H1 (cell line): ENCODE measurements at regions not wholly inside any gene's neighbourhood (a gene's known extent, or its start where the extent isn't known, plus 50 kb on each side); places are given as distances from the start of the nearest gene placed in this dataset.

Experiments
- CTCF ChIA-PET: fragments of 300-600 bp; sonication (Branson Sonifier 250); formaldehyde crosslinking; loops from one replicate; lab custom pipeline; 2021; ENCODE audit not compliant: partially characterized antibody; lab: Charles Lee
- POLR2A ChIA-PET: fragments of 300-600 bp; sonication (Branson Sonifier 250); formaldehyde crosslinking; loops from one replicate; lab custom pipeline; 2021; ENCODE audit warnings: inconsistent platforms; ENCODE audit not compliant: partially characterized antibody; lab: Charles Lee
- DNase-seq, 2 experiments: peaks; one replicate each; pipeline versions ENCODE4 v3.0.0 to v3.0.0-alpha.2; 2010 to 2022; ENCODE audit warnings: low spot score in 2 of 2, low read depth in 1 of 2, mixed read lengths in 1 of 2
- FAIRE-seq: peaks from 2 replicates; lab custom pipeline; 2011; peaks lifted over from hg19 to GRCh38; lab: Jason Lieb, UNC
- H2AFZ ChIP-seq: 2 replicates; pipeline ENCODE4 v1.8.1; 2012; ENCODE audit warnings: low read length, inconsistent platforms
- H2AK5ac ChIP-seq: 2 replicates; pipeline ENCODE4 v1.6.1; 2013; ENCODE audit warnings: low read depth, low read length
- H2BK120ac ChIP-seq: replicated peaks from 2 replicates; pipeline ENCODE3; 2013; ENCODE audit warnings: low read depth, low read length, inconsistent platforms
- H2BK12ac ChIP-seq: 2 replicates; pipeline ENCODE4 v1.6.1; 2013; ENCODE audit warnings: low read depth, low read length
- H2BK15ac ChIP-seq: 2 replicates; pipeline ENCODE4 v1.6.1; 2013; ENCODE audit warnings: low read length
- H2BK20ac ChIP-seq: 2 replicates; pipeline ENCODE4 v1.6.1; 2013; ENCODE audit warnings: low read length
- H2BK5ac ChIP-seq: 2 replicates; pipeline ENCODE4 v1.6.1; 2013; ENCODE audit warnings: low read depth, low read length
- H3K14ac ChIP-seq: 2 replicates; pipeline ENCODE4 v1.6.1; 2013; ENCODE audit warnings: inconsistent platforms; ENCODE audit not compliant: insufficient read length
- H3K18ac ChIP-seq: 2 replicates; pipeline ENCODE4 v1.6.1; 2013; ENCODE audit warnings: low read length; ENCODE audit errors: extremely low read depth
- H3K23ac ChIP-seq: 2 replicates; pipeline ENCODE4 v1.6.1; 2013; ENCODE audit warnings: inconsistent platforms; ENCODE audit not compliant: insufficient read length
- H3K23me2 ChIP-seq: 2 replicates; pipeline ENCODE4 v1.6.1; 2013; ENCODE audit warnings: low read depth, low read length
- H3K27ac ChIP-seq: 2 replicates; pipeline ENCODE4 v1.6.1; 2011; ENCODE audit warnings: low read depth, low read length, inconsistent platforms
- H3K27me3 ChIP-seq, 4 experiments: replicated peaks in 1 of 4; 1 replicate in 1 of 4; 2 replicates in 3 of 4; pipeline versions ENCODE4 v1.6.1 to v1.8.1; 2011 to 2013; ENCODE audit warnings: low read length in 3 of 4, mild to moderate bottlenecking in 3 of 4, inconsistent platforms in 2 of 4, mixed read lengths in 2 of 4, moderate library complexity in 1 of 4; ENCODE audit not compliant: control insufficient read depth in 3 of 4, insufficient read depth in 3 of 4; ENCODE audit errors: extremely low read depth in 1 of 4
- H3K36me3 ChIP-seq, 4 experiments: 2 replicates each; pipeline versions ENCODE4 v1.6.1 to v1.8.1; 2011 to 2013; ENCODE audit warnings: mild to moderate bottlenecking in 4 of 4, low read length in 3 of 4, moderate library complexity in 2 of 4, control low read depth in 1 of 4, inconsistent platforms in 1 of 4; ENCODE audit not compliant: insufficient read depth in 4 of 4, control insufficient read depth in 2 of 4
- H3K4ac ChIP-seq: replicated peaks from 2 replicates; pipeline ENCODE3; 2013; ENCODE audit warnings: low read length, low read depth, mixed read lengths, inconsistent platforms; ENCODE audit not compliant: insufficient read length
- H3K4me1 ChIP-seq, 4 experiments: replicated peaks in 1 of 4; 1 replicate in 1 of 4; 2 replicates in 3 of 4; pipeline versions ENCODE4 v1.6.1 to v1.8.1; 2011 to 2013; ENCODE audit warnings: low read length in 3 of 4, inconsistent platforms in 2 of 4, mixed read lengths in 1 of 4; ENCODE audit not compliant: insufficient read depth in 4 of 4, control insufficient read depth in 3 of 4
- H3K4me2 ChIP-seq, 2 experiments: 2 replicates each; pipeline versions ENCODE4 v1.6.1 to v1.8.1; 2011 to 2013; ENCODE audit warnings: low read depth in 2 of 2, low read length in 2 of 2, control low read depth in 1 of 2, inconsistent platforms in 1 of 2, mild to moderate bottlenecking in 1 of 2; ENCODE audit not compliant: insufficient read depth in 1 of 2
- H3K4me3 ChIP-seq, 4 experiments: fragments of 200-600, 300-600 bp in 1 of 4; sonication (generic), shearing (Covaris generic), sonication (Bioruptor Twin) in 1 of 4; 2 replicates each; pipeline versions ENCODE4 v1.5.1 to v1.8.1; 2011 to 2016; ENCODE audit warnings: low read length in 4 of 4, low read depth in 3 of 4, control low read depth in 2 of 4, inconsistent platforms in 2 of 4, mild to moderate bottlenecking in 2 of 4, mixed read lengths in 1 of 4, moderate library complexity in 1 of 4; ENCODE audit not compliant: insufficient read depth in 2 of 4; ENCODE audit errors: extremely low read depth in 1 of 4
- H3K56ac ChIP-seq: replicated peaks from 2 replicates; pipeline ENCODE3; 2013; ENCODE audit warnings: low read depth, mild to moderate bottlenecking, mixed read lengths, low read length, inconsistent platforms; ENCODE audit not compliant: insufficient read length
- H3K79me1 ChIP-seq: 2 replicates; pipeline ENCODE4 v1.6.1; 2013; ENCODE audit warnings: low read depth, low read length, control low read depth
- H3K79me2 ChIP-seq, 2 experiments: 2 replicates each; pipeline versions ENCODE4 v1.6.1 to v1.8.1; 2012 to 2013; ENCODE audit warnings: low read length in 2 of 2, mild to moderate bottlenecking in 2 of 2, inconsistent platforms in 1 of 2; ENCODE audit not compliant: insufficient read depth in 2 of 2, control insufficient read depth in 1 of 2
- H3K9ac ChIP-seq, 4 experiments: replicated peaks in 1 of 4; 1 replicate in 1 of 4; 2 replicates in 3 of 4; pipeline versions ENCODE4 v1.6.1 to v1.8.1; 2011 to 2013; ENCODE audit warnings: low read depth in 3 of 4, low read length in 3 of 4, control low read depth in 2 of 4, mild to moderate bottlenecking in 2 of 4, moderate library complexity in 2 of 4, inconsistent platforms in 1 of 4; ENCODE audit errors: extremely low read depth in 1 of 4
- H3K9me3 ChIP-seq, 2 experiments: 2 replicates each; pipeline versions ENCODE4 v1.6.1 to v1.8.1; 2012 to 2013; ENCODE audit warnings: mild to moderate bottlenecking in 2 of 2, moderate library complexity in 2 of 2, control low read depth in 1 of 2, inconsistent platforms in 1 of 2, low read depth in 1 of 2, low read length in 1 of 2, mixed read lengths in 1 of 2; ENCODE audit not compliant: insufficient read depth in 2 of 2
- H4K20me1 ChIP-seq, 2 experiments: replicated peaks in 1 of 2; 2 replicates each; pipeline versions ENCODE3 to v1.8.1; 2011 to 2013; ENCODE audit warnings: inconsistent platforms in 2 of 2, low read length in 2 of 2, mild to moderate bottlenecking in 1 of 2; ENCODE audit not compliant: insufficient read depth in 2 of 2, control insufficient read depth in 1 of 2
- H4K5ac ChIP-seq: 2 replicates; pipeline ENCODE4 v1.6.1; 2013; ENCODE audit warnings: low read length, low read depth, mixed read lengths, inconsistent platforms; ENCODE audit not compliant: insufficient read length
- H4K8ac ChIP-seq: 2 replicates; pipeline ENCODE4 v1.8.0; 2013; ENCODE audit warnings: mild to moderate bottlenecking, moderate library complexity, low read length, inconsistent platforms; ENCODE audit not compliant: insufficient read depth; ENCODE audit errors: extremely low read depth
- H4K91ac ChIP-seq: replicated peaks from 2 replicates; pipeline ENCODE3; 2013; ENCODE audit warnings: low read length, mixed read lengths, inconsistent platforms; ENCODE audit not compliant: insufficient read length
- ASH2L ChIP-seq: fragments of 200-600, 300-600 bp; sonication (generic); IDR thresholded peaks from one replicate; pipeline ENCODE4 v1.7.1; 2017; ENCODE audit warnings: low read length
- BCL11A ChIP-seq, 2 experiments: IDR thresholded peaks; one replicate each; pipeline ENCODE4 v1.6.1; 2011; ENCODE audit warnings: low read depth in 2 of 2, low read length in 2 of 2, mild to moderate bottlenecking in 2 of 2
- EZH2 ChIP-seq: fragments of 200-600 bp; sonication (generic); IDR thresholded peaks from 2 replicates; pipeline ENCODE4 v1.7.1; 2012; ENCODE audit warnings: low read depth, mild to moderate bottlenecking, moderate library complexity, low read length, inconsistent platforms; ENCODE audit not compliant: severe bottlenecking
- FOSL1 ChIP-seq: IDR thresholded peaks from 2 replicates; pipeline ENCODE4 v1.6.1; 2011; ENCODE audit warnings: mild to moderate bottlenecking, low read depth, low read length, moderate library complexity; ENCODE audit not compliant: insufficient read depth
- NRF1 ChIP-seq: IDR thresholded peaks from 2 replicates; pipeline ENCODE4 v1.6.1; 2011; ENCODE audit warnings: mild to moderate bottlenecking, low read depth, low read length, improper control_type of control experiment
- RBBP5 ChIP-seq: IDR thresholded peaks from 2 replicates; pipeline ENCODE4 v1.7.1; 2012; ENCODE audit warnings: low read depth, mild to moderate bottlenecking, inconsistent platforms, low read length, moderate library complexity, borderline replicate concordance
- SAP30 ChIP-seq: fragments of 300-600 bp; sonication (generic); IDR thresholded peaks from 2 replicates; pipeline ENCODE4 v1.7.1; 2012; ENCODE audit warnings: low read length, moderate library complexity, mild to moderate bottlenecking, inconsistent platforms; ENCODE audit not compliant: insufficient read depth, insufficient replicate concordance
- SP4 ChIP-seq: IDR thresholded peaks from 2 replicates; pipeline ENCODE4 v1.6.1; 2012; ENCODE audit warnings: low read length, inconsistent platforms
- SRF ChIP-seq: IDR thresholded peaks from 2 replicates; pipeline ENCODE4 v1.6.1; 2011; ENCODE audit warnings: mild to moderate bottlenecking, low read depth, low read length, moderate library complexity
- TAF1 ChIP-seq: IDR thresholded peaks from 2 replicates; pipeline ENCODE4 v1.6.1; 2011; ENCODE audit warnings: mild to moderate bottlenecking, low read depth, low read length
- TBP ChIP-seq: IDR thresholded peaks from 2 replicates; pipeline ENCODE4 v1.6.1; 2011; ENCODE audit warnings: low read depth, low read length, improper control_type of control experiment
- WGBS, 2 experiments: shearing (Covaris generic) in 1 of 2; methylation state at CpG; one replicate each; pipeline versions ENCODE4 v1.1.6 to v1.1.7; 2013 to 2015; ENCODE audit warnings: low lambda C conversion rate in 2 of 2, mixed read lengths in 2 of 2, inconsistent platforms in 1 of 2, low coverage in 1 of 2, missing lambda C conversion rate in 1 of 2; ENCODE audit not compliant: insufficient replicate concordance in 2 of 2, insufficient coverage in 1 of 2, insufficient read length in 1 of 2; ENCODE audit errors: extremely low coverage in 1 of 2, missing lambda C conversion rate in 1 of 2; 5-methylcytosine and 5-hydroxymethylcytosine counted together

DNA sequence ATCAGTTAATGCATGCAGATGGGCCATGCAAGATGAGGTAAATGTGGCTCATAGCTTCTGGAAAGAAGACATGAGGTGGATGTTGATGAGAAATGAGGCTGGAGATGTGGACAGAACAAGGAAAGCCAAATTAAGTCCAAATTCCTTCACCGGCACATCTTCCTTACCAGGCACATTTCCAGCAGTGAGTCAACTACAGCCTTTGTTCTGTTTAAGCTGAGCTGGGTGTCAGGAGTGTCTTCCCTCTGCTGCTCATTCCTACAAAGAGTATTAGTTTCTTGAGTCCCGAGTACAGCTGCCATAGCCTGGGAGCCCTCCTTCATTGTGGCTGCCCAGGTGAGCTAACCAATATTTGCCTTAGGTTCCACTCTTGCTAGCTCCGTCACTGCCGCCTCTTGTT lies 945.0 kb downstream of the SLC4A3 start:
- no peaks in the 10 kb centered on the region for H3K79me2 ChIP-seq
- H4K91ac ChIP-seq = no peak overlapping the region
- H2BK15ac ChIP-seq = no peak overlapping the region
- POLR2A ChIA-PET = no interaction called here
- H3K27me3 ChIP-seq = no peaks in the 10 kb centered on the region
- H3K79me1 ChIP-seq = no peaks in the 10 kb centered on the region
- WGBS, 2 experiments = 98% methylated on average over 4 of the region's 4 CpGs; no CpG with 5 or more reads in 1 of the 2 experiments
- no peak overlapping the region for H4K5ac ChIP-seq
- no peak overlapping the region for H4K8ac ChIP-seq
- H3K36me3 ChIP-seq = no peaks in the 10 kb centered on the region
- CTCF ChIA-PET = no interaction called here
- H2AFZ ChIP-seq = no peak overlapping the region
- H4K20me1 ChIP-seq = no peaks in the 10 kb centered on the region
- no peak overlapping the region for H3K4me3 ChIP-seq
- no peak overlapping the region for H2BK120ac ChIP-seq
- no peak overlapping the region for H3K4ac ChIP-seq
- FAIRE-seq = no peak
- no peak overlapping the region for H2AK5ac ChIP-seq
- H3K18ac ChIP-seq = no peak overlapping the region
- no peak overlapping the region for H2BK20ac ChIP-seq
- no peak overlapping the region for H2BK12ac ChIP-seq
- no peak overlapping the region for H3K14ac ChIP-seq
- no peak overlapping the region for H3K27ac ChIP-seq
- H3K4me1 ChIP-seq = no peaks in the 10 kb centered on the region
- TF ChIP-seq TAF1 (no peak), TBP (no peak), FOSL1 (no peak), NRF1 (no peak), SP4 (no peak), SAP30 (no peak), ASH2L (no peak), EZH2 (no peak), SRF (no peak), RBBP5 (no peak), BCL11A (IDR thresholded peaks at IDR 0.05; ENCODE audit: low read depth in 2 of 2, low read length in 2 of 2) (no peak)
- TF ChIP-seq, all 59 proteins: peak for 0
- H3K23me2 ChIP-seq = no peaks in the 10 kb centered on the region
- H3K23ac ChIP-seq = no peak overlapping the region
- H3K56ac ChIP-seq = no peak overlapping the region
- no peak overlapping the region for H2BK5ac ChIP-seq
- H3K9ac ChIP-seq = no peak overlapping the region
- H3K4me2 ChIP-seq = no peak overlapping the region
- no peaks in the 10 kb centered on the region for H3K9me3 ChIP-seq
- no peak for DNase-seq
